H54 (cell line): ENCODE measurements at regions not wholly inside any gene's neighbourhood (a gene's known extent, or its start where the extent isn't known, plus 50 kb on each side); places are given as distances from the start of the nearest gene placed in this dataset.

Experiments used
- DNase-seq: peaks from one replicate; pipeline ENCODE4 v3.0.0; 2011; ENCODE audit warnings: low spot score, mixed read lengths; ENCODE audit not compliant: insufficient read length
- FAIRE-seq: peaks from 3 replicates; lab custom pipeline; 2011; peaks lifted over from hg19 to GRCh38; lab: Jason Lieb, UNC
- POLR2A ChIP-seq: IDR thresholded peaks from 2 replicates; pipeline ENCODE4 v1.6.1; 2011; ENCODE audit warnings: low read depth, mild to moderate bottlenecking, low read length

GRCh38 chr2:183348492-183348891 is 224.2 kb downstream of the NUP35 start:
- DNase-seq (no peak), FAIRE-seq (no peak)
- no peak for TF ChIP-seq POLR2A

- TF ChIP-seq POLR2A, result no peak
- FAIRE-seq (no peak), DNase-seq (no peak)
Observed at GRCh38 chr2:183349091-183349490, 224.8 kb downstream of the NUP35 start.

DNA sequence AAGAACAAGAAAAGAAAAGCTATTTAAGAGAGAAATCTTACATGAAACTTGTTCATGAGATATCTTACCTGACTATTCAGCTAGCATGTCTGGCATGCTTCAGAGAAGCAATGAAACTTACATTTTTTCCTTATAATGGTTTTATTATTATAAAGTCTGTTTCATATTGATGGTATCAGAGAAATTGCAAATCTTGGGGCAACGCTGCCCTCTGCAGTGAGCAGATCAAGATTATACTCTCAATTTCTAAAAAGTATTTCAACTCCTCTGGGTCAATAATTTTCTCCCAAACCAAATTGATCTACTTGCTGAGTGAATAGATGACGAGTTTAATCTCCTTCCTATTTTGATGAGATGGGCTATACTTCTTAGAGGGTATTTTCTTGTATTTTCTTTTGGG is 235.6 kb downstream of the NUP35 start:
- FAIRE-seq, result no peak
- TF ChIP-seq POLR2A, result no peak
- DNase-seq, result no peak

DNA sequence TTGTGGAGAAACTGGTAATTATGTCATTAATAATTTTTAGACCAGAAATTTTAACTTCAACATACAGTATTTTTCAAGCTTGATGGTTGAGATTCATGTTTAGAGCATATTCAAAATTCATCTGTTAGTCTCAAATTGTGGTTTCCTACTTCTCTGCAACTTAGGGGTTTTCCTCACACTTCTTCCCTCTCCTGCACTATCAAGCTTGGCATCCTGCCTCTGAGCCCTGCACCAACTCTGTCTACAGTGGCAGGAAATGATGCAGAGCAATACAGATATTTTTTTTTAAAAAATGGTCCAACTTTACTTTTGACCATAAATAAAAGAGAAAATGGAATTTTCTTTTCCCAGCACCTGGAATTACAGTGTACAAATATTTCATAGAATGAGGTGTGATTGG is 247.3 kb downstream of the NUP35 start:
- FAIRE-seq, result no peak
- DNase-seq, result no peak
- no peak for TF ChIP-seq POLR2A

- DNase-seq (no peak), FAIRE-seq (no peak)
- no peak for TF ChIP-seq POLR2A
Observed at GRCh38 chr2:183375821-183376220, 251.6 kb downstream of the NUP35 start.

- TF ChIP-seq POLR2A, result no peak
- DNase-seq (no peak), FAIRE-seq (no peak)
Observed at GRCh38 chr2:183383854-183384253, 259.6 kb downstream of the NUP35 start.

- DNase-seq, result no peak
- no peak for FAIRE-seq
- TF ChIP-seq POLR2A, result no peak
Observed at GRCh38 chr2:183389546-183390080, 265.4 kb downstream of the NUP35 start.

DNA sequence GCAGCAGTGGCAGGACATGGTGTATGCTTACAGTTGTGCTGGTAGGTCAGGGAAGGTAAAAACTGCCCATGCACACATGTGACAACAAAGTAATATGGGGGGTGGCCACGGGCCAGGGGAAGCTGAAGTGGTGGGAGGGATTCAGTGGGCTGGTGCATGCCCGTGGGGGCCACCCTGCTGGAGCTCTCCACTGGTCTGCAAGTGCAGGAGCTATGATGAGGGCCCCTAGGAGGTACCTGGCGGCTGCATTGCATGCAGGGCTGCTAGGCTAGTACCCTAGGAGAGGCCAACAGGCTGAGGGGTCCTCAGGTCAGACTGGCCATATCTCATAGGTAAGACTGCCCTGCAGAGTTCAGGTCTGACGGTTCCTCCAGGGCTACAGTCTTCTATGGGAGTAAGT is 265.9 kb downstream of the NUP35 start:
- DNase-seq (no peak), FAIRE-seq (no peak)
- no peak for TF ChIP-seq POLR2A

GRCh38 chr2:183404392-183404791 is 280.1 kb downstream of the NUP35 start:
- DNase-seq (no peak), FAIRE-seq (no peak)
- TF ChIP-seq POLR2A, result no peak

DNA sequence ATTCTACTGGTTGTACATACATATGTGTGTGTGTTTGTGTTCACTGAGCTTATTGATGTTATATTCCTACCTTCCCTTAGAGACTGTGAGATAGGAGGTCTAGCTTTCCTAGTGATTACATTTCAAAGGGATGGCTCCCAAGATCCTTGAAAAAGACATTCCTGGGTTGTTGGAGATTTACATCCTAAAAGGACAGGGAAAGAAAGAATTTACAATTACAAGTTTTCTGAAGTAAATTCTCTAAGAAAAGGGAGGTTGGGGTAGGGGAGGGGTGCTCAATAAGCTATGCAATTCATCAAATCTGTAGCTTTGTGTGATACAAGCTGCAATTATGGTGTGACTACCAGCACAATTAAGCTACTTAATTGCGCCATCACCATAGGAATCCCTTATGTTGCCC is 284.3 kb downstream of the NUP35 start:
- FAIRE-seq, result no peak
- no peak for TF ChIP-seq POLR2A
- no peak for DNase-seq

GRCh38 chr2:183409662-183410061 is 285.4 kb downstream of the NUP35 start:
- no peak for TF ChIP-seq POLR2A
- FAIRE-seq (no peak), DNase-seq (no peak)

- DNase-seq, result no peak
- no peak for FAIRE-seq
- no peak for TF ChIP-seq POLR2A
Observed at GRCh38 chr2:183416753-183417152, 292.5 kb downstream of the NUP35 start.

DNA sequence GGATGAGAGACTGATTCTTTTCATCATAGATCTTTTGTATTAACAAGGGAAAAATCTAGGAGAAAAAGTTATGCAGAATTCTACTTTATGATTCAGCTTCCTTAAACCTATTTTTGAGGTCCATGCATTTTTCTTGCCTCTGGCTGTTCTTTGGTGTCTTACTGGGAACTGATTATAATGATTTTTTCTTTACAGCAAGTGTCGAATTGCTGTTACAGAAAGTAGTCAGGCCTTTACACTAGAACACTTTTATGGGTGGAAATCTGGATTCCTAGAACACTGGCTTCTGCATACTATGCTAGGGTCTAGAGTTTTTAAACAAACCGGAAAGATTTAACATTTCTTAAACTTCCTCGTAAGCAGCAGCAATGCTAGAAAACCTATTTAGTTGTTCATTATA is 302.6 kb downstream of the NUP35 start:
- FAIRE-seq, result no peak
- no peak for TF ChIP-seq POLR2A
- DNase-seq, result no peak

GRCh38 chr2:183427558-183427957 is 303.3 kb downstream of the NUP35 start:
- FAIRE-seq, result no peak
- TF ChIP-seq POLR2A, result no peak
- no peak for DNase-seq

DNA sequence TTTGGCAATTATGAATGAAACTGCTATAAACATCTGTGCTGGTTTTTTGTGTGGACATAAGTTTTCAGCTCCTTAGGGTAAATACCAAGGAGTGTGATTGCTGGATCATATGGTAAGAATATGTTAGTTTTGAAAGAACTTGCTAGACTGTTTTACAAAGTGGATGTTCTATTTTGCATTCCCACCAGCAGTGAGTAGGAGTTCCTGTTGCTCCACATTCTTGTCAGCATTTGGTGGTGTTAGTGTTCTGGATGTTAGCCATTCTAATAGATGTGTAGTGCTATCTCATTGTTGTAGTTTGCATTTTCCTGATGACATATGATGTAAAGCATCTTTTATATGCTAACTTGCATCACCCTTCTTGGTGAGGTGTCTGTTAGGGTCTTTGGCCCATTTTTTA is 304.6 kb downstream of the NUP35 start:
- TF ChIP-seq POLR2A, result no peak
- no peak for FAIRE-seq
- DNase-seq, result no peak

DNA sequence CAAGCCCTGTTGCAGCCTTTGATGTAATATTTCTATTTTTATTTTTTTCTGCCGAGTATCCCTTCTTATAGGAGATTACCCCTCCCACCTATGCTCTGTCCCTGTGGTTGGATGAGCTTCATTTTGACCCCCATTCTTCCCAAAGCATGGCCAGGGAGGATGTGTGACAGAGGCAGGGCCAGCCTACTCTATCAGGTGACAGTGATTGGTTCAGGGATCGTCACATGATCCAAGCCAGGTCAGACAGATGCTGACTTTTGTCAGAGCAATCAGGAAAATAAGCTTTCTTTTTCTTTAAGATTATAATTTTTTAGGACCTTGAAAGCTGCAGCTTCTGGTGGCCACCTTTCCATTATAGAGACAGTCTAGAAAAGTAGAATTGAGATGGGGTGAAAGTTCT is 314.3 kb downstream of the NUP35 start:
- no peak for TF ChIP-seq POLR2A
- FAIRE-seq (no peak), DNase-seq (no peak)
